NCI-H2029 (cell line): ENCODE measurements at regions not wholly inside any gene's neighbourhood (a gene's known extent, or its start where the extent isn't known, plus 50 kb on each side); places are given as distances from the start of the nearest gene placed in this dataset.

Experiments used
- DNase-seq: peaks from one replicate; lab custom pipeline; 2025; lab: John Stamatoyannopoulos, UW

- no peak for DNase-seq
These were observed 173.4 kb upstream of the RUNX1 start for GRCh38 chr21:35222541-35222941.

GRCh38 chr21:35222021-35222420 lies 172.9 kb upstream of the RUNX1 start:
- DNase-seq, result no peak

- DNase-seq, result no peak
These were observed 171.2 kb upstream of the RUNX1 start for GRCh38 chr21:35220301-35220700.

GRCh38 chr21:35219719-35220118 lies 170.6 kb upstream of the RUNX1 start:
- DNase-seq, result no peak

- no peak for DNase-seq
These were observed 170.2 kb upstream of the RUNX1 start for GRCh38 chr21:35219291-35219690.

GRCh38 chr21:35217504-35218060 lies 168.5 kb upstream of the RUNX1 start:
- peak; percentile 84 for DNase-seq

GRCh38 chr21:35216996-35217395 lies 167.9 kb upstream of the RUNX1 start:
- DNase-seq, result no peak

GRCh38 chr21:35215870-35216269 lies 166.8 kb upstream of the RUNX1 start:
- DNase-seq, result no peak

GRCh38 chr21:35212393-35213127 lies 163.5 kb upstream of the RUNX1 start:
- DNase-seq, result no peak

GRCh38 chr21:35211782-35212181 lies 162.7 kb upstream of the RUNX1 start:
- DNase-seq, result no peak

- DNase-seq, result no peak
These were observed 161.0 kb upstream of the RUNX1 start for GRCh38 chr21:35210093-35210492.

GRCh38 chr21:35208810-35209517 lies 159.9 kb upstream of the RUNX1 start:
- DNase-seq, result no peak

GRCh38 chr21:35208104-35208503 lies 159.0 kb upstream of the RUNX1 start:
- DNase-seq, result no peak

GRCh38 chr21:35207322-35207721 lies 158.2 kb upstream of the RUNX1 start:
- DNase-seq, result no peak

GRCh38 chr21:35206141-35207125 lies 157.3 kb upstream of the RUNX1 start:
- peak; percentile 60 for DNase-seq

- peak; percentile 94 for DNase-seq
These were observed 155.9 kb upstream of the RUNX1 start for GRCh38 chr21:35204850-35205541.

- DNase-seq, result no peak
These were observed 155.0 kb upstream of the RUNX1 start for GRCh38 chr21:35204125-35204524.

- DNase-seq, result no peak
These were observed 154.2 kb upstream of the RUNX1 start for GRCh38 chr21:35203093-35203977.

- DNase-seq, result no peak
These were observed 153.3 kb upstream of the RUNX1 start for GRCh38 chr21:35202431-35202830.

- no peak for DNase-seq
These were observed 152.7 kb upstream of the RUNX1 start for GRCh38 chr21:35201799-35202198.
